MG63 (cell line): ENCODE measurements at regions not wholly inside any gene's neighbourhood (a gene's known extent, or its start where the extent isn't known, plus 50 kb on each side); places are given as distances from the start of the nearest gene placed in this dataset.

Experiments used
- DNase-seq: peaks from one replicate; pipeline ENCODE4 v3.0.0-alpha.2; 2020
- H3K27me3 ChIP-seq: fragments of 250-450 bp; sonication (Bioruptor Pico); 2 replicates; pipeline ENCODE4 v1.5.1; 2020; ENCODE audit warnings: mild to moderate bottlenecking, moderate library complexity
- H3K36me3 ChIP-seq: fragments of 250-450 bp; sonication (Bioruptor Pico); 2 replicates; pipeline ENCODE4 v1.5.1; 2020; ENCODE audit warnings: mild to moderate bottlenecking, moderate library complexity
- H3K4me3 ChIP-seq: fragments of 250-450 bp; sonication (Bioruptor Pico); 2 replicates; pipeline ENCODE4 v1.5.1; 2020; ENCODE audit warnings: mild to moderate bottlenecking, moderate library complexity
- H3K9me3 ChIP-seq: fragments of 250-450 bp; sonication (Bioruptor Pico); 2 replicates; pipeline ENCODE4 v1.5.1; 2020; ENCODE audit warnings: mild to moderate bottlenecking, moderate library complexity

- Histone ChIP-seq H3K36me3 (no peaks in the 10 kb centered on the region), H3K27me3 (no peaks in the 10 kb centered on the region), H3K4me3 (no peak overlapping the region), H3K9me3 (no peaks in the 10 kb centered on the region)
- no peak for DNase-seq
Measured at GRCh38 chr1:191575746-191576145, 582.5 kb upstream of the RGS18 start.

DNA sequence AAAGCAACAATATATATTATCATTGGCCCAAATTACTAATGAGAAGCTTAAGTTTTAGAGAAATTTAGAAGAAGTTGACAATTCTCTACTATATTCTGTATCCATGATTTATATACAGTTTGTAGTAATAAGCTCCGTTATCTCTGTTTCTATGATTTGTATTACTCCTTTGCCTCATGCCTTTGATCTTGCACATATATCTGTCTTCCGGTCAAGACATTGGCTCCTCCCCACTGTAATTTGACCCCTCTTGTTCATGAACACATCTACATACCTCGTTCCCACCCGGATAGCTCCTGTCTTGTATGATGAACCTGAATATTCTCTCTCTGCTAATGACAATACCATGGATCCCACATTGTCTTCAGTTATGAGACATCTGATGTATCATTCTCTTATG is 581.0 kb upstream of the RGS18 start:
- DNase-seq, result no peak
- Histone ChIP-seq H3K9me3 (no peaks in the 10 kb centered on the region), H3K36me3 (no peaks in the 10 kb centered on the region), H3K4me3 (no peak overlapping the region), H3K27me3 (no peaks in the 10 kb centered on the region)

- no peak overlapping the region for H3K4me3 ChIP-seq
- H3K9me3 ChIP-seq, result no peaks in the 10 kb centered on the region
- DNase-seq, result no peak
- no peaks in the 10 kb centered on the region for H3K27me3 ChIP-seq
- no peaks in the 10 kb centered on the region for H3K36me3 ChIP-seq
Measured at GRCh38 chr1:191578281-191578680, 580.0 kb upstream of the RGS18 start.

- no peaks in the 10 kb centered on the region for H3K9me3 ChIP-seq
- no peaks in the 10 kb centered on the region for H3K36me3 ChIP-seq
- no peak overlapping the region for H3K4me3 ChIP-seq
- no peaks in the 10 kb centered on the region for H3K27me3 ChIP-seq
- no peak for DNase-seq
Measured at GRCh38 chr1:191579019-191579418, 579.2 kb upstream of the RGS18 start.

DNA sequence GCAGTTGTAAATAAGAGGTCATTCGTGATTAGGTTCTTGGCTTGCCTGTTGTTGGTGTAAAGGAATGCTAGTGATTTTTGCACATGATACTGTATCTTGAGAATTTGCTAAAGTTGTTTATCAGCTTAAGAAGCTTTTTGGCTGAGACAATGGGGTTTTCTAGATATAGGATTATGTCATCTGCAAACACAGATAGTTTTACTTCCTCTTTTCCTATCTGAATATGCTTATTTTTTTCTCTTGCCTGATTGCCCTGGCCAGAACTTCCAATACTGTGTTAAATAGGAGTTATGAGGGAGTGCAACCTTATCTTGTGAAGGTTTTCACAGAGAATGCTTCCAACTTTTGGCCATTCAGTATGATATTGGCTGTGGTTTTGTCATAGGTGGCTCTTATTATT is 576.1 kb upstream of the RGS18 start:
- no peak for DNase-seq
- Histone ChIP-seq H3K4me3 (no peak overlapping the region), H3K9me3 (no peaks in the 10 kb centered on the region), H3K36me3 (no peaks in the 10 kb centered on the region), H3K27me3 (no peaks in the 10 kb centered on the region)

GRCh38 chr1:191585095-191585494 is 573.2 kb upstream of the RGS18 start:
- Histone ChIP-seq H3K36me3 (no peaks in the 10 kb centered on the region), H3K4me3 (no peak overlapping the region), H3K27me3 (no peaks in the 10 kb centered on the region), H3K9me3 (no peaks in the 10 kb centered on the region)
- DNase-seq, result no peak

DNA sequence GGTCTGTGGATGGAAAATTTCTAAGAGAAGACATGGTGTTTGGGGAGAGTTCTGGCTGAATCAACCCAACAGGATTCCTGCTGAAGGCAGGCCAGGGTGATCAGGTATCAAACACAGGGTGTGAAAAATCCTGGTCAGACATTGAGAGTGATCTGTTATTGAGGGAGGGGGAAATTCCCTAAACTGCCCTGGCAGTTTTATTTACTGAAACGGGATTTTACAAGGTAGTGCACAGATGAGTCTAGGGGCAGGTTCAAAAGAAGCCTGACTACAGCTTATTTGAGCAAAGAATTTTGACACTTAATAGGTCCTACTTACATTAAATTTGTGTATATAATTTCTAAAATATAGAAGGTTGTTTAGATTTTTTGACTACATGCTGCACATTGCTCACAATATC is 569.4 kb upstream of the RGS18 start:
- no peak overlapping the region for H3K4me3 ChIP-seq
- no peaks in the 10 kb centered on the region for H3K27me3 ChIP-seq
- H3K36me3 ChIP-seq, result no peaks in the 10 kb centered on the region
- no peaks in the 10 kb centered on the region for H3K9me3 ChIP-seq
- DNase-seq, result no peak

GRCh38 chr1:191589536-191589935 is 568.7 kb upstream of the RGS18 start:
- DNase-seq, result no peak
- Histone ChIP-seq H3K27me3 (no peaks in the 10 kb centered on the region), H3K4me3 (no peak overlapping the region), H3K36me3 (no peaks in the 10 kb centered on the region), H3K9me3 (no peaks in the 10 kb centered on the region)

GRCh38 chr1:191590578-191590977 is 567.7 kb upstream of the RGS18 start:
- no peak for DNase-seq
- H3K9me3 ChIP-seq, result no peaks in the 10 kb centered on the region

GRCh38 chr1:191592039-191592438 is 566.2 kb upstream of the RGS18 start:
- H3K27me3 ChIP-seq, result no peaks in the 10 kb centered on the region
- no peak for DNase-seq

More at GRCh38 chr1:191590578-191590977, 567.7 kb upstream of the RGS18 start:
- Histone ChIP-seq H3K27me3 (no peaks in the 10 kb centered on the region), H3K36me3 (no peaks in the 10 kb centered on the region), H3K4me3 (no peak overlapping the region)

GRCh38 chr1:191592907-191593306 is 565.4 kb upstream of the RGS18 start:
- no peak overlapping the region for H3K4me3 ChIP-seq
- no peaks in the 10 kb centered on the region for H3K9me3 ChIP-seq
- no peaks in the 10 kb centered on the region for H3K36me3 ChIP-seq
- no peak for DNase-seq
- no peaks in the 10 kb centered on the region for H3K27me3 ChIP-seq

More at GRCh38 chr1:191592039-191592438, 566.2 kb upstream of the RGS18 start:
- Histone ChIP-seq H3K4me3 (no peak overlapping the region), H3K36me3 (no peaks in the 10 kb centered on the region), H3K9me3 (no peaks in the 10 kb centered on the region)

GRCh38 chr1:191595170-191595569 is 563.1 kb upstream of the RGS18 start:
- H3K27me3 ChIP-seq, result no peaks in the 10 kb centered on the region
- H3K36me3 ChIP-seq, result no peaks in the 10 kb centered on the region
- no peak for DNase-seq
- H3K9me3 ChIP-seq, result no peaks in the 10 kb centered on the region
- H3K4me3 ChIP-seq, result no peak overlapping the region

GRCh38 chr1:191608367-191608766 is 549.9 kb upstream of the RGS18 start:
- no peaks in the 10 kb centered on the region for H3K27me3 ChIP-seq
- DNase-seq, result no peak
- no peak overlapping the region for H3K4me3 ChIP-seq
- no peaks in the 10 kb centered on the region for H3K9me3 ChIP-seq
- H3K36me3 ChIP-seq, result no peaks in the 10 kb centered on the region

- no peak for DNase-seq
- Histone ChIP-seq H3K4me3 (no peak overlapping the region), H3K27me3 (no peaks in the 10 kb centered on the region), H3K36me3 (no peaks in the 10 kb centered on the region), H3K9me3 (no peaks in the 10 kb centered on the region)
Measured at GRCh38 chr1:191609305-191609704, 549.0 kb upstream of the RGS18 start.

- H3K4me3 ChIP-seq, result no peak overlapping the region
- DNase-seq, result no peak
- H3K9me3 ChIP-seq, result no peaks in the 10 kb centered on the region
- no peaks in the 10 kb centered on the region for H3K36me3 ChIP-seq
- no peaks in the 10 kb centered on the region for H3K27me3 ChIP-seq
Measured at GRCh38 chr1:191615101-191615821, 543.0 kb upstream of the RGS18 start.

DNA sequence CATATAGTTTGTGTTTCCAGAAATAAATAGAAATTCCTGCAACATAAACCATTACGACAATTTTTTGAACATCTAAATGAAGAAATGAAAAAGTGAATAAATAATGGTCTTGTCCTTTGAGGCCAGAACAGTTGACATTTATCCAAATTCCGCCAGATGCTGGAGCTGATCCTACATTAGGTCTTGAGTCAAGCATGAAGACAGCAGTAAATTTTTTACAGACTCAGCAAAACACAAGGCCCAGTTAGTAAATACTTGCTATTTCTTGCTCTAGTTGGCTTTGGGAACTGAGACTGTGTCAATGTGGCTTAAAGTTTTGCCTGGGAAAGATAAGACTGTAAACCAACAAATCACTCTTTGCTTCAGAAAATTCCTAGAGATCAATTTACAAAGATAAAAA is 540.1 kb upstream of the RGS18 start:
- Histone ChIP-seq H3K27me3 (no peaks in the 10 kb centered on the region), H3K4me3 (no peak overlapping the region), H3K36me3 (no peaks in the 10 kb centered on the region), H3K9me3 (0 out of 2 replicates have a peak, but pooled peaks cover 2% of the 10 kb centered on the region)
- DNase-seq, result no peak

DNA sequence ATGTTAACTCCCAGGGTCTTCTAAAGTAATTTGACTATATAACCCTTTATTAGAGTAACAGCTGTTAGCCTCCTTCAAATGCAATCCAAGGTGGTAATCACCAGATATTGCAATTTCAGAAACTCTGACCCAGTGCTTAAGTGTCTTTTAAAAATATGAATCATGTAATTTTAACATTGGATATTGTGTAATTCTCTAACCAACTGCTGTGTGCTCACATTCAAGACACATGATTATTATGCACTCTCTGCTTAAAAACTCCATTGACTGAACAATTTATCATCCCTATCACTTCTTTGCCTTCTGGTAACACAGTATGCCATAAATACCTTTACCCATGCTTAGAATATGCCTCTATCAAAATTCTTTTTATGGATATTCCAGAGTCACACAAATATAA is 537.4 kb upstream of the RGS18 start:
- Histone ChIP-seq H3K36me3 (no peaks in the 10 kb centered on the region), H3K4me3 (no peak overlapping the region), H3K27me3 (no peaks in the 10 kb centered on the region), H3K9me3 (0 out of 2 replicates have a peak, but pooled peaks cover 2% of the 10 kb centered on the region)
- no peak for DNase-seq

- no peak overlapping the region for H3K4me3 ChIP-seq
- DNase-seq, result no peak
- no peaks in the 10 kb centered on the region for H3K36me3 ChIP-seq
- H3K9me3 ChIP-seq, result 0 out of 2 replicates have a peak, but pooled peaks cover 2% of the 10 kb centered on the region
- H3K27me3 ChIP-seq, result no peaks in the 10 kb centered on the region
Measured at GRCh38 chr1:191624044-191624443, 534.2 kb upstream of the RGS18 start.
